ENCODE measurements at regions not wholly inside any gene's neighbourhood (a gene's known extent, or its start where the extent isn't known, plus 50 kb on each side); places are given as distances from the start of the nearest gene placed in this dataset.

DNA sequence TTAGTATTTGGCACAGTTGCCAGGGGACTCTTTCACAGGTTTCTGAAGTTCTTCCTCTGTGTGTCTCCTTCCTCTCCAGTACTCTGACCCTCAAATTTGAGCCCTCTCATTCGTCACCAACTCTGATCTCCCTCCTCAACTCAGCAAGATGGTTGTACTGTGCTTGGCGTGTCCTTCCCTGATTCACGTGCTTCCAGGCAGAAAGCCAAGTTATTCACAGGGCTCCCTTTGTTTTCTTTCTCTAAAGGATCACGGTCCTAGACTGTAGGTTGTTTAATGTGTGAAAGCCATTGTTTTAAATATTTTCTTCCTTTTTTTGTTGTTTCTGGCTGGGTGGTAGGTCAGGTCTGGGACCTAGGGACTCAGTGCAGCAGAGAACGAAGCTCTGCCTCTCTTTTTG is 142.9 kb downstream of the DMAC1 start:
- TF ChIP-seq, protein P1, sequence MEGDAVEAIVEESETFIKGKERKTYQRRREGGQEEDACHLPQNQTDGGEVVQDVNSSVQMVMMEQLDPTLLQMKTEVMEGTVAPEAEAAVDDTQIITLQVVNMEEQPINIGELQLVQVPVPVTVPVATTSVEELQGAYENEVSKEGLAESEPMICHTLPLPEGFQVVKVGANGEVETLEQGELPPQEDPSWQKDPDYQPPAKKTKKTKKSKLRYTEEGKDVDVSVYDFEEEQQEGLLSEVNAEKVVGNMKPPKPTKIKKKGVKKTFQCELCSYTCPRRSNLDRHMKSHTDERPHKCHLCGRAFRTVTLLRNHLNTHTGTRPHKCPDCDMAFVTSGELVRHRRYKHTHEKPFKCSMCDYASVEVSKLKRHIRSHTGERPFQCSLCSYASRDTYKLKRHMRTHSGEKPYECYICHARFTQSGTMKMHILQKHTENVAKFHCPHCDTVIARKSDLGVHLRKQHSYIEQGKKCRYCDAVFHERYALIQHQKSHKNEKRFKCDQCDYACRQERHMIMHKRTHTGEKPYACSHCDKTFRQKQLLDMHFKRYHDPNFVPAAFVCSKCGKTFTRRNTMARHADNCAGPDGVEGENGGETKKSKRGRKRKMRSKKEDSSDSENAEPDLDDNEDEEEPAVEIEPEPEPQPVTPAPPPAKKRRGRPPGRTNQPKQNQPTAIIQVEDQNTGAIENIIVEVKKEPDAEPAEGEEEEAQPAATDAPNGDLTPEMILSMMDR (IDR thresholded peaks at IDR 0.05) = no peak
- TF ChIP-seq POLR2A (IDR thresholded peaks at IDR 0.05) = no peak
